Suprapubic skin (tissue), 4 donors: ENCODE measurements at regions not wholly inside any gene's neighbourhood (a gene's known extent, or its start where the extent isn't known, plus 50 kb on each side); places are given as distances from the start of the nearest gene placed in this dataset.

Experiments used
- EP300 ChIP-seq: sonication (generic); formaldehyde crosslinking; IDR thresholded peaks from one replicate; pipeline ENCODE4 v1.6.1; 2017; ENCODE audit warnings: antibody characterized with exemption
- POLR2A ChIP-seq, 2 donors: fragments of 450-650 bp; IDR thresholded peaks; one replicate each; pipeline ENCODE4 v1.6.1; 2017; ENCODE audit warnings: antibody characterized with exemption in 2 of 2, mild to moderate bottlenecking in 2 of 2, moderate library complexity in 2 of 2
- POLR2AphosphoS5 ChIP-seq, 3 donors: sonication (generic); formaldehyde crosslinking; IDR thresholded peaks; one replicate each; pipeline ENCODE4 v1.6.1; 2017; ENCODE audit warnings: antibody characterized with exemption in 3 of 3
- TF ChIP-seq, protein P1 (sequence below), 2 donors: fragments of 200-600 bp in 1 of 2; fragments of 450-650 bp in 1 of 2; sonication (generic) in 1 of 2; IDR thresholded peaks; one replicate each; pipeline ENCODE4 v1.5.1; 2016 to 2019; ENCODE audit warnings: antibody characterized with exemption in 2 of 2, mild to moderate bottlenecking in 1 of 2, moderate library complexity in 1 of 2

DNA sequence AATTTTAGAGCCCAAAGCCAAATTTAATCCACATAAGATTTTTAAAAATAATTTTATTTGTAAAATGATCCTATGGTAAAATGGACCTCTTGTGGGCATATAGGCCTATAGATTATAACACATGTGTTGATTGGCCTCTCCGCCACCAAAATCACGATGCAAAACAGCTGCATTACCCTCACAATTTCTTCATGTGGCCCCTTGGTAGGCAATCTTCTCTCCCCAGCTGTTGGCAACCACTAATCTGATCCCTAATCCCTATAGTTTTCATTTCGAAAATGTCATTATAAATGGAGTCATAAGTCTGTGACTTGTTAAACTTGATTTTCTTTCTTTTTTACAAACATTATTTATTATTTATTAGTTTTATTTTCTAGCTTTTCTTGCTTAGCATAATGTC is 263.9 kb upstream of the SULF2 start:
- TF ChIP-seq, protein P1, sequence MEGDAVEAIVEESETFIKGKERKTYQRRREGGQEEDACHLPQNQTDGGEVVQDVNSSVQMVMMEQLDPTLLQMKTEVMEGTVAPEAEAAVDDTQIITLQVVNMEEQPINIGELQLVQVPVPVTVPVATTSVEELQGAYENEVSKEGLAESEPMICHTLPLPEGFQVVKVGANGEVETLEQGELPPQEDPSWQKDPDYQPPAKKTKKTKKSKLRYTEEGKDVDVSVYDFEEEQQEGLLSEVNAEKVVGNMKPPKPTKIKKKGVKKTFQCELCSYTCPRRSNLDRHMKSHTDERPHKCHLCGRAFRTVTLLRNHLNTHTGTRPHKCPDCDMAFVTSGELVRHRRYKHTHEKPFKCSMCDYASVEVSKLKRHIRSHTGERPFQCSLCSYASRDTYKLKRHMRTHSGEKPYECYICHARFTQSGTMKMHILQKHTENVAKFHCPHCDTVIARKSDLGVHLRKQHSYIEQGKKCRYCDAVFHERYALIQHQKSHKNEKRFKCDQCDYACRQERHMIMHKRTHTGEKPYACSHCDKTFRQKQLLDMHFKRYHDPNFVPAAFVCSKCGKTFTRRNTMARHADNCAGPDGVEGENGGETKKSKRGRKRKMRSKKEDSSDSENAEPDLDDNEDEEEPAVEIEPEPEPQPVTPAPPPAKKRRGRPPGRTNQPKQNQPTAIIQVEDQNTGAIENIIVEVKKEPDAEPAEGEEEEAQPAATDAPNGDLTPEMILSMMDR (IDR thresholded peaks at IDR 0.05) = no peak
- no peak for TF ChIP-seq POLR2A (IDR thresholded peaks at IDR 0.05)
- no peak for TF ChIP-seq EP300
- no peak for TF ChIP-seq POLR2AphosphoS5 (IDR thresholded peaks at IDR 0.05)
